Heart left ventricle (tissue), 16 donors: ENCODE measurements at regions not wholly inside any gene's neighbourhood (a gene's known extent, or its start where the extent isn't known, plus 50 kb on each side); places are given as distances from the start of the nearest gene placed in this dataset.

Experiments
- ATAC-seq, 4 donors: fragments of 200-7000 bp; cut with Tn5 transposase; one replicate each; pipeline ENCODE4 v1.9.1; 2020 to 2022; ENCODE audit warnings: moderate library complexity in 4 of 4, mild to moderate bottlenecking in 3 of 4, moderate number of reproducible peaks in 1 of 4
- DNase-seq, 5 donors: peaks; one replicate each; pipeline ENCODE4 v3.0.0-alpha.2; 2020
- H3K27ac ChIP-seq, 12 donors: fragments of 200-600 bp; sonication (generic) in 4 of 12; one replicate each; pipeline versions ENCODE4 v1.5.0 to v1.8.0; 2016 to 2022; ENCODE audit warnings: mild to moderate bottlenecking in 2 of 12
- H3K27me3 ChIP-seq, 9 donors: fragments of 200-600 bp; sonication (generic) in 2 of 9; one replicate each; pipeline versions ENCODE4 v1.5.1 to v1.8.0; 2016 to 2022; ENCODE audit warnings: mild to moderate bottlenecking in 3 of 9
- H3K36me3 ChIP-seq, 9 donors: fragments of 200-600 bp; sonication (generic) in 2 of 9; one replicate each; pipeline versions ENCODE4 v1.5.0 to v1.8.0; 2018 to 2022; ENCODE audit warnings: mild to moderate bottlenecking in 2 of 9
- H3K4me1 ChIP-seq, 12 donors: fragments of 200-600 bp; sonication (generic) in 4 of 12; one replicate each; pipeline versions ENCODE4 v1.5.0 to v1.8.0; 2016 to 2022; ENCODE audit warnings: mild to moderate bottlenecking in 3 of 12
- H3K4me3 ChIP-seq, 12 donors: fragments of 200-600 bp; sonication (generic) in 4 of 12; one replicate each; pipeline versions ENCODE4 v1.5.0 to v1.8.0; 2017 to 2022; ENCODE audit warnings: mild to moderate bottlenecking in 9 of 12, moderate library complexity in 4 of 12
- H3K9me3 ChIP-seq, 12 donors: fragments of 200-600 bp; sonication (generic) in 4 of 12; one replicate each; pipeline versions ENCODE4 v1.5.0 to v1.8.0; 2016 to 2022; ENCODE audit warnings: mild to moderate bottlenecking in 1 of 12
- CTCF ChIP-seq, 12 donors: fragments of 200-600 bp; sonication (generic) in 4 of 12; IDR thresholded peaks; one replicate each; pipeline versions ENCODE4 v1.5.0 to v1.8.0; 2018 to 2022; ENCODE audit warnings: antibody characterized with exemption in 12 of 12, mild to moderate bottlenecking in 5 of 12
- POLR2A ChIP-seq, 2 donors: fragments of 450-650 bp; IDR thresholded peaks; one replicate each; pipeline ENCODE4 v1.6.1; 2017; ENCODE audit warnings: antibody characterized with exemption in 2 of 2, mild to moderate bottlenecking in 2 of 2, moderate library complexity in 2 of 2
- WGBS, 4 donors: extraction: QIAGEN DNeasy Blood & Tissue Kit in 2 of 4; methylation state at CpG; one replicate each; pipeline versions ENCODE4 v1.1.5 to v1.1.7; 2013 to 2018; 5-methylcytosine and 5-hydroxymethylcytosine counted together
- intact Hi-C, 10 donors: fragments of 100-400 bp; cut with DNase I; formaldehyde crosslinking; loops; one replicate each; pipeline versions ENCODE4 v1.11.1 to v1.14.2; 2022
- donor health status: ischemic (EF 13 %, LVEDD 7.1; RV severe dilation, severe dysfunction).
- donor health status: healthy with polysubstance abuse.
- donor health status: DM: no; HTN: yes; CAD: no.
- donor health status: DM: no; HTN: no; CAD: no.
- donor health status: ischemic (EF 25% LVEDD 6.9; RV normal size, moderate dysfunction).
- donor health status: ischemic (EF 25% LVEDD 5.7; RV mildly dilated, moderate dysfunction).
- donor health status: healthy.
- donor health status: DM: yes; HTN: yes; CAD: no.
- donor health status: ischemic (EF 35%, LVEDD 5.7; RV mildly dilated, moderate dysfunction).
- donor health status: nonischemic (EF 11% LVEDD 7.7; RV severe dilation, severe dysfunction).
- donor health status: DM: yes; HTN: yes; CAD: no.
- donor health status: PGD.
- donor health status: ischemic (EF 29% LVEDD 5.4; RV normal size, mild dysfunction).
- donor health status: nonischemic (EF 23%, LVEDD 6.1; RV moderate dilation, normal function).

GRCh38 chr12:87368259-87368658, 660.9 kb downstream of the C12orf50 start:
- H3K36me3 ChIP-seq, result no peaks in the 10 kb centered on the region
- intact Hi-C loops, result no loop called here
- no peak overlapping the region for H3K27ac ChIP-seq
- H3K4me3 ChIP-seq, result no peak overlapping the region
- ATAC-seq (no peak), DNase-seq (no peak)
- TF ChIP-seq POLR2A (IDR thresholded peaks at IDR 0.05) (no peak), CTCF (IDR thresholded peaks at IDR 0.05) (no peak)
- H3K27me3 ChIP-seq, result no peaks in the 10 kb centered on the region
- no peaks in the 10 kb centered on the region for H3K4me1 ChIP-seq
- 80 to 90% (median 86%) methylated on average over 1 of the region's 1 CpG for WGBS, 4 donors
- H3K9me3 ChIP-seq, result peaks cover 0 to 4% (median 0%) of the 10 kb centered on the region in 12 donors

DNA sequence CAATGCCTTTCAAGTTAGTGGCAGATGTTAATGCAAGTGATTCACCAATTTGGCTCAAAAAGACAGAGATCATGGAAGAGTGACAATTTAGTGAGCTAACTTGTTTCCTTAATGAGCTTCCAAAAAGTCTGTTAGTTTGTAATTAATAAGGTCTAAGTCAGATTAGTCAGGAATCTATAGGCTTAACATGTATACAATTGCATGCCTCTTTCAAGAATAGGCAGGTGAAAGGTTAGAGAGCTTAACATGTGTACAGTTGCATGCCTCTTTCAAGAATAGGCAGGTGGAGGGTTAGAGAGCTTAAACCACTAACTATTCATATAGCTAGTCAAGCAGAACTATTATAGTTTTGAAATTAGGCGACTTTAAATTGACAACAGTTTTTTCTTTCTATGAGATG, 663.8 kb downstream of the C12orf50 start:
- intact Hi-C loops, result no loop called here
- Histone ChIP-seq H3K36me3 (no peaks in the 10 kb centered on the region), H3K9me3 (peaks cover 0 to 4% (median 0%) of the 10 kb centered on the region in 12 donors), H3K27ac (no peak overlapping the region), H3K4me3 (no peak overlapping the region), H3K4me1 (no peaks in the 10 kb centered on the region), H3K27me3 (no peaks in the 10 kb centered on the region)
- DNase-seq (no peak), ATAC-seq (no peak)
- TF ChIP-seq POLR2A (IDR thresholded peaks at IDR 0.05) (no peak), CTCF (IDR thresholded peaks at IDR 0.05) (no peak)
- WGBS, 4 donors, result 82 to 100% (median 95%) methylated on average over 1 of the region's 1 CpG

GRCh38 chr12:87363497-87364084, 665.6 kb downstream of the C12orf50 start:
- H3K9me3 ChIP-seq, result peaks cover 0 to 17% (median 3%) of the 10 kb centered on the region in 12 donors
- no peak for DNase-seq
- no peaks in the 10 kb centered on the region for H3K27me3 ChIP-seq
- ATAC-seq, result no peak
- 78 to 95% (median 91%) methylated on average over 3 to 8 of the region's 8 CpGs for WGBS, 4 donors
- no peak overlapping the region for H3K27ac ChIP-seq
- H3K4me1 ChIP-seq, result no peaks in the 10 kb centered on the region
- no peaks in the 10 kb centered on the region for H3K36me3 ChIP-seq
- intact Hi-C loops, result no loop called here
- no peak for TF ChIP-seq CTCF (IDR thresholded peaks at IDR 0.05)
- TF ChIP-seq POLR2A (IDR thresholded peaks at IDR 0.05), result no peak
- no peak overlapping the region for H3K4me3 ChIP-seq

- no peaks in the 10 kb centered on the region for H3K9me3 ChIP-seq
- no peaks in the 10 kb centered on the region for H3K4me1 ChIP-seq
- intact Hi-C loops, result no loop called here
- 79 to 86% (median 81%) methylated on average over 3 of the region's 3 CpGs for WGBS, 4 donors
- H3K4me3 ChIP-seq, result no peak overlapping the region
- H3K36me3 ChIP-seq, result no peaks in the 10 kb centered on the region
- no peak overlapping the region for H3K27ac ChIP-seq
- ATAC-seq (no peak), DNase-seq (no peak)
- TF ChIP-seq CTCF (IDR thresholded peaks at IDR 0.05), result no peak
- no peak for TF ChIP-seq POLR2A (IDR thresholded peaks at IDR 0.05)
- H3K27me3 ChIP-seq, result no peaks in the 10 kb centered on the region
Measured at GRCh38 chr12:87349681-87350080, 679.5 kb downstream of the C12orf50 start.
